ENCODE measurements at regions not wholly inside any gene's neighbourhood (a gene's known extent, or its start where the extent isn't known, plus 50 kb on each side); places are given as distances from the start of the nearest gene placed in this dataset.

DNA sequence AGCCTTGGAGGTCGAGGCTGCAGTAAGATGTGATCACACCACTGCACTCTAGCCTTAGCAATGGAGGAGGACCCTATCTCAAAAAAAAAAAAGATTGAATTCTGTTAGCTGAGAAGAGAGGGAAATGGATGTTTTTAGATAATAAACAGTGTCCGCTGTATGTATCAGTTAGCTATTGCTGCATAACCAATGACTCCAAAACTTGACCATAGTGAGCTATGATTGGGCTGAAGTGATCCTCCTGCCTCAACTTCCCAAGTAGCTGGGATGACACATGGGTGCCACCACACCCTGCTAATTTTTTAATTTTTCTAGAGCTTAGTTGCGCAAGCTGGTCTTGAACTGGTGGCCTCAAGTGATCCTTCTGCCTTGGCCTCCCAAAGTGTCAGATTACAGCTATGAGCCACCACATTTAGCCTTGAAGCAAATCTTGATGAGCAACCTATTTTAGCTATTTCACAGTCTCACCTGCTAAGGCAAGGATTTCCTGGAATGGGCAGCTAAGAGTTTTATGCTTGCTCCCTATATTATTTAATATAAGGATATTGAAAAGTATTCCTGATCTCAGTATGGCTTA lies 68.3 kb upstream of the ATF7IP2 start:
- TF ChIP-seq, protein P1, sequence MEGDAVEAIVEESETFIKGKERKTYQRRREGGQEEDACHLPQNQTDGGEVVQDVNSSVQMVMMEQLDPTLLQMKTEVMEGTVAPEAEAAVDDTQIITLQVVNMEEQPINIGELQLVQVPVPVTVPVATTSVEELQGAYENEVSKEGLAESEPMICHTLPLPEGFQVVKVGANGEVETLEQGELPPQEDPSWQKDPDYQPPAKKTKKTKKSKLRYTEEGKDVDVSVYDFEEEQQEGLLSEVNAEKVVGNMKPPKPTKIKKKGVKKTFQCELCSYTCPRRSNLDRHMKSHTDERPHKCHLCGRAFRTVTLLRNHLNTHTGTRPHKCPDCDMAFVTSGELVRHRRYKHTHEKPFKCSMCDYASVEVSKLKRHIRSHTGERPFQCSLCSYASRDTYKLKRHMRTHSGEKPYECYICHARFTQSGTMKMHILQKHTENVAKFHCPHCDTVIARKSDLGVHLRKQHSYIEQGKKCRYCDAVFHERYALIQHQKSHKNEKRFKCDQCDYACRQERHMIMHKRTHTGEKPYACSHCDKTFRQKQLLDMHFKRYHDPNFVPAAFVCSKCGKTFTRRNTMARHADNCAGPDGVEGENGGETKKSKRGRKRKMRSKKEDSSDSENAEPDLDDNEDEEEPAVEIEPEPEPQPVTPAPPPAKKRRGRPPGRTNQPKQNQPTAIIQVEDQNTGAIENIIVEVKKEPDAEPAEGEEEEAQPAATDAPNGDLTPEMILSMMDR (IDR thresholded peaks at IDR 0.05; ENCODE audit: insufficient read depth, low read length, poor library complexity, severe bottlenecking), result no peak

DNA sequence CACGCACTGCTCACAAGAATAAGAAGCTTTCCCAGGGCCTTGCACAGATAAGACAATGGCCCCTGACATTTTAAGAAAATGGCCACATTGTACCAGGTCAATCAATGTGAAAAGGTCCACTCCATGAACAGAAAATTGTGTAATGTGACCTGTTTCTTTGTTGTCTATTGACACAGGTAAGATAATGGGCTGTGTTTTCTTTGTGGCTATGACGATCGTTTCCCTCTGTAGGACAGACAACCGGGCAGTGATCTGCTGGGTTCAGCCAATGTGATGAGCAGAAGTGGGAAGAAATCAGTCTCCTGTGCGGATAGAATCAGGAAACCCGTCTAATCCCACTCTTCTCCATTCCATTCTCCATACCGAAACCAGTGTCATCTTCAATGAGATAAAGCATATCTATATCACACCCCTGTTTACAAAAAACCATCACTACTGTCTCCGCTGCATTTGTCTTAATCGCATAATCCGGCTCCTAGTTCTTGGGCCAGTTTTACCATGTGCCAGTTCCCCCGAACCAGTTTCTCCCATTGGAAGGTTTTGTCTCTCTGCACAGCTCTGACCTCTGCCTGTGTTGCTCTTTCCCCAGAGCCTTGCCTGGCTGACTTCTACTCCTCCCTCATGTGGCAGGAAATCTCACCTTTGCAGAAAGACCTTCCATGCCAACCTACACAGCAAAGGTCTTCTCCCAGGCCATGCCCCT lies 66.9 kb upstream of the ATF7IP2 start:
- DNase-seq (ENCODE audit: low read depth), result no peak
- Histone ChIP-seq H3K27me3 (ENCODE audit: control insufficient read depth, insufficient read depth, low read length) (no peaks in the 10 kb centered on the region), H3K4me3 (ENCODE audit: low read depth, low read length) (no peak overlapping the region), H3K36me3 (ENCODE audit: control insufficient read depth, insufficient read depth, low read length) (no peaks in the 10 kb centered on the region)
- TF ChIP-seq, protein P1 (IDR thresholded peaks at IDR 0.05; ENCODE audit: insufficient read depth, low read length, poor library complexity, severe bottlenecking), result no peak

More for the DNA sequence above, 68.3 kb upstream of the ATF7IP2 start:
- DNase-seq (ENCODE audit: low read depth), result no peak
- H3K4me3 ChIP-seq (ENCODE audit: low read depth, low read length), result no peak overlapping the region
- no peaks in the 10 kb centered on the region for H3K36me3 ChIP-seq (ENCODE audit: control insufficient read depth, insufficient read depth, low read length)
- no peaks in the 10 kb centered on the region for H3K27me3 ChIP-seq (ENCODE audit: control insufficient read depth, insufficient read depth, low read length)

DNA sequence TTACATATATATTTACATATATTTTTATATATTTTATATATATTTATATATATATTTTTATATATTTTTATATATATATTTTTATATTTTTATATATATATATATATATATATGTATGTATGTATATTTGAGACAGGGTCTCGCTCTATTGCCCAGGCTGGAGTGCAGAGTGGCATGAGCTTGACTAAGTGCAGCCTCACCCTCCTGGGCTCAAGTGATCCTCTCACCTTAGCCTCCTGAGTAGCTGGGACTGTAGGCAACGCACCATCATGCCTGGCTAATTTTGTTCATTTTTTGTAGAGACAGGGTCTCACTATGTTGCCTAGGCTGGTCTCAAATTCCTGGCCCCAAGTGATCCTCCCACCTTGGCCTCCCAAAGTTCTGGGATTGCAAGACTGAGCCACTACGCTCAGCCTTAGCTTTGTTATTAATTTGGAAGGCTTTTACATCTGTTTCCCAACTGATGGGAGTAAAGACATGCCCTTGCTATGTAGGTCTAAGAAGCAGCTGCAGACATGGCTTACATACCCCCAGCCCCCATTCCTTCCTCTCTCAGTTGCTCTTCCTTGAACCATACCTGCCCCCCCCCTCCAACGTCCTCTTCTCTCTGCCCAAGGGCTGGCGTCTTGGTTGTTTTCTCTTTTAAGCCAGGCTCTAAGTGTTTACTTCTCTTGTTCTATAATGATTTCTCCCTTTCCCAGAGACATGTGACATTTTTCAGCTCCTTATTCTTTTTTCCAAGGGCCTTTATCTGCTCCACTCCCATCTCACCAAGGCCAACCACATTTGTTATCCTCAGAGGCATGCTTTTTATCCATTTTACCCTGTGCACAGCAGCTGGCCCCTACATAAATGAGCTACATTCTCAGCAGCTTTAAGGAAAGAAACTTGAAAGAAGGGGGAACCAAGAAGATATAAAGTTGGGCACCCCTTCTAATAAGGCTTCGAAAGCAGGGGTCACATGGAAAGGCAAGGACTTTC lies 64.2 kb upstream of the ATF7IP2 start:
- Histone ChIP-seq H3K4me3 (ENCODE audit: low read depth, low read length) (no peak overlapping the region), H3K27me3 (ENCODE audit: control insufficient read depth, insufficient read depth, low read length) (no peaks in the 10 kb centered on the region), H3K36me3 (ENCODE audit: control insufficient read depth, insufficient read depth, low read length) (no peaks in the 10 kb centered on the region)
- TF ChIP-seq, protein P1 (IDR thresholded peaks at IDR 0.05; ENCODE audit: insufficient read depth, low read length, poor library complexity, severe bottlenecking), result no peak
- DNase-seq (ENCODE audit: low read depth), result no peak

DNA sequence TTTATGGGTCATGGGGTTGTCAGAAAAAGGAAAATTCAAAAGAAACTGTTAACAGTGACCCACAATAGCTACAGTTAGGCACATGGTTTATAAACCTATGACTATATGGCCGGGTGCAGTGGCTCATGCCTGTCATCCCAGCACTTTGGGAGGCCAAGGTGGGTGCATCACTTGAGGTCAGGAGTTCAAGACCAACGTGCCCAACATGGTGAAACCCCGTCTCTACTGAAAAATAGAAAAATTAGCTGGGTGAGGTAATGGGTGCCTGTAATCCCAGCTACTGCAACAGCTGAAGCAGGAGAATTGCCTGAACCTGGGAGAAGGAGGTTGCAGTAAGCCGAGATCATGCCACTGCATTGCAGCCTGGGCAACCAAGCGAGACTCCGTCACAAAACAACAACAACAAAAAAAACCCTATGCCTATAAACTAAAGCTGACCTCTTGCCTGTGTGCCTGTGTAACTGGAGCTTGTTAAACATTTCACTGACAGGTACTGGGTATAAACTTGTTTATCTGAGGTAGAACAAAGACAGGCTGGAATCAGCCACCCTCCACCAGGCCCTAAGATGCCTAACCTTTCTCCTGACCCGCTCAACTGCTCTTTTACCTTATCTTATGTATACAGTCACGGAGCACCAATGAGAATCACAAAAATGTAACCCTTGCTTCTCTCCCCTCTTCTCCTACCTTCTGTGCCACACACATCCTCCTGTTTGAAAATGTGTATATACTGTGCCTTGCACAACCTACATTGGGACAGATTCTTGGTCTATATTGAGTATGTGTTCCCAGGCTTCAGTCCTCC lies 62.9 kb upstream of the ATF7IP2 start:
- no peak for DNase-seq (ENCODE audit: low read depth)
- Histone ChIP-seq H3K27me3 (ENCODE audit: control insufficient read depth, insufficient read depth, low read length) (no peaks in the 10 kb centered on the region), H3K4me3 (ENCODE audit: low read depth, low read length) (no peak overlapping the region), H3K36me3 (ENCODE audit: control insufficient read depth, insufficient read depth, low read length) (no peaks in the 10 kb centered on the region)
- TF ChIP-seq, protein P1 (IDR thresholded peaks at IDR 0.05; ENCODE audit: insufficient read depth, low read length, poor library complexity, severe bottlenecking), result no peak

DNA sequence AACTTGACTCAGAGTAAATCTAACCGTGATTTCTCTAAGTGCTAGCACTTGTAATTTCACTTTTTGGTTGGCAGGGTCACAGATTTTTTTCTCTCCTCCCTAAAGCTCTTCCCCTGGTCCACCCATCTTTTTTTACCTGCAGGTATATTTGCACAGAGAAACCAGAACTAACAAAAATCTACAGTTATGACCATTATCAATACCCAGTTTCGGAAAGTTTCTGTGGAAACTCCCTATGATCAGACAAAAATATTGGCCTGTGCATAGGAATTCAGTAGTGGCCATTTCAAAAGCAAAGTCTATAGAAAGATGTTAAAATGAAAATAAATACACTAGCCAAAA lies 62.4 kb upstream of the ATF7IP2 start:
- TF ChIP-seq, protein P1 (IDR thresholded peaks at IDR 0.05; ENCODE audit: insufficient read depth, low read length, poor library complexity, severe bottlenecking), result no peak

More for the DNA sequence above, 62.4 kb upstream of the ATF7IP2 start:
- H3K36me3 ChIP-seq (ENCODE audit: control insufficient read depth, insufficient read depth, low read length), result no peaks in the 10 kb centered on the region
- H3K4me3 ChIP-seq (ENCODE audit: low read depth, low read length), result no peak overlapping the region
- no peaks in the 10 kb centered on the region for H3K27me3 ChIP-seq (ENCODE audit: control insufficient read depth, insufficient read depth, low read length)
- no peak for DNase-seq (ENCODE audit: low read depth)
